Stimulated activated naive CD8-positive, alpha-beta T cell treated with anti-CD3 and anti-CD28 coated beads, Interleukin-15, Interleukin-2, amounts not matched to agents 100 ng/mL and 50 ng/mL, for 24 hours (primary cell): ENCODE measurements at regions not wholly inside any gene's neighbourhood (a gene's known extent, or its start where the extent isn't known, plus 50 kb on each side); places are given as distances from the start of the nearest gene placed in this dataset.
A peak's percentile ranks its signal among the peaks of the same experiment; 100 is the strongest.

ENCODE experiments used
- H3K27ac Mint-ChIP-seq: one replicate; pipeline ENCODE4 v1.8.0; 2021; ENCODE audit warnings: mild to moderate bottlenecking, mixed read lengths
- H3K27me3 Mint-ChIP-seq: one replicate; pipeline ENCODE4 v1.8.0; 2021; ENCODE audit warnings: mixed read lengths
- H3K36me3 Mint-ChIP-seq: one replicate; pipeline ENCODE4 v1.8.0; 2021; ENCODE audit warnings: low read depth, mixed read lengths
- H3K4me1 Mint-ChIP-seq: one replicate; pipeline ENCODE4 v1.8.0; 2021; ENCODE audit warnings: low read depth, mixed read lengths
- H3K4me3 Mint-ChIP-seq: one replicate; pipeline ENCODE4 v1.8.0; 2021; ENCODE audit warnings: mild to moderate bottlenecking, mixed read lengths
- H3K9me3 Mint-ChIP-seq: one replicate; pipeline ENCODE4 v1.8.0; 2021; ENCODE audit warnings: mixed read lengths

DNA sequence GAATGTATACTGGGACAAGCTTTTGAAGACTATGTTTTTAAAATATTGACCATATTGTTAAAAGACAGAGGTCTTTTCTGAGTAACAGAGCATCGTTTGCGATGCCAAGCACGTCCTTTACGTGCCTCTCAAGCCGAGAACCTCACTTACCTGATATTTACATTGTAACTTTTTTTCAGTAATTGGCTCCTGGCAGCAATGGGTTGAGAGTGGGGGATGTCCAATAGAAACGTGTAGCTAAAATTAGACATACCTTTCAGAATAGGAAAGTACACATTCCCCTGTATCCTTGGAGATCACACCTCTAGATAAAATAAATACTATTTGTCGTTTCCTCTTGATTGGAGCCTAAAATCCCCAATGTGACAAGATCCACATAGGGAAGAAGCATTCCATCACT, 222.2 kb upstream of the RGS6 start:
- H3K27me3 Mint-ChIP-seq = no peaks in the 10 kb centered on the region
- H3K36me3 Mint-ChIP-seq = peaks cover 48% of the 10 kb centered on the region
- peaks cover 14% of the 10 kb centered on the region for H3K4me1 Mint-ChIP-seq
- no peaks in the 10 kb centered on the region for H3K9me3 Mint-ChIP-seq
- H3K4me3 Mint-ChIP-seq = no peak overlapping the region
- H3K27ac Mint-ChIP-seq = no peak overlapping the region

DNA sequence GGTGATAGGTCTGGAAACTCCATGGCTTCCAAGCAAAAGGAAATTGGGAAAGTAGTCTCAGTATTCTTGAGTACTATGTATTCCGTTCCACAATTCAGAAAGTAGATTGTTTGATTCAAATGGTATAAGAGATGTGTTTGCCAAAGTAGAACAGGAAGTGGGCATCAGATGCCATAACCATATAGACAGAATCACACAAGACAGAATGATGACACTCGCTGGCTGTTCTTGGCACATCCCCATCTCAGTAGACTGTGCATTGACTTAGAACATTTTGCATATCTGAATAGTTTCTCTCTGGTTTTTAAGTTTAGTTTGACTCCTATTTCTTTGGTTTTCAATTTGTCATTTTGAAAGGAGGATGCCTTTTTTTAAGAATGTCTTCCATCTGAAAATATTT, 221.1 kb upstream of the RGS6 start:
- peak overlapping the region; percentile 77 for H3K27ac Mint-ChIP-seq
- peaks cover 14% of the 10 kb centered on the region for H3K4me1 Mint-ChIP-seq
- no peaks in the 10 kb centered on the region for H3K27me3 Mint-ChIP-seq
- peaks cover 49% of the 10 kb centered on the region for H3K36me3 Mint-ChIP-seq
- no peak overlapping the region for H3K4me3 Mint-ChIP-seq
- no peaks in the 10 kb centered on the region for H3K9me3 Mint-ChIP-seq

DNA sequence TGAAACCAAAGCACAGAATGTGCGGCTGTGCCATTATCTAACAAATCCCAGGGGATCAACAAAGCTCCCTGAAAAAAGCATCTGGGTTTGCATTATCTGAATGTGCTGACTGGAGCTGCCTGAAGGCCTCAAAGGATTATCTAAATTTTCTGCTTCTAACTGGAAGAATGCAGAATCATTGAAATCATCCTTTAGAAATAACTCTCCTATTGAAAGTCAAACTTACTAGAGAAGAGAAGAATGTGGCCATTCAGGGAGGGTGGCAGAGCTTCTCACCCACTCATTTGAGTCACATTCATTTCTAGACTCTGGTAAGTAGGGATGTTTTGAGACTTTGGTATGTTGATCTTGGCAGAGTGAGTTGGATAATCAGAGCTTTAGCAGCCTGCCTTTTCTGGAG, 220.6 kb upstream of the RGS6 start:
- Mint-ChIP-seq H3K9me3 (no peaks in the 10 kb centered on the region), H3K27ac (no peak overlapping the region), H3K4me1 (peaks cover 14% of the 10 kb centered on the region), H3K27me3 (no peaks in the 10 kb centered on the region), H3K36me3 (peaks cover 54% of the 10 kb centered on the region), H3K4me3 (no peak overlapping the region)

DNA sequence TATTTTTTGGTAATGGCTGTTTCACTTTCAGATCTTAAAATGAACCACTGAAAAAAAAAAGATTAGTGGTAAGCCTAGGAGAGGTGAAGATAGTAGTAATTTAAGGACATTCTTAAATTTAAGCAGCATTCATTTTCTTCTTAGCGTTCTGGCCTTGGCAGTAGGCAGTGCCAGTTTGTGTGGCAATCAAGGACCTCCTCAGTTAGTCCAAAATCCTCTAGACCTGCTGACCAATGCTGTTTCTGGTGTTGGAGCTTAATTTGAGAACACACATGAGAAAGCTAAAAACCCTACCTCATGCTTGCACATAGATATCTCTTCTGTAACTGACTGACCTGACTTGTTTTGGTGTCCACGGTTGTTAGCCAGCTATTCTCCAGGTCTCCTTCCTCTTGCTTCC, 219.8 kb upstream of the RGS6 start:
- no peaks in the 10 kb centered on the region for H3K9me3 Mint-ChIP-seq
- H3K27me3 Mint-ChIP-seq = no peaks in the 10 kb centered on the region
- no peak overlapping the region for H3K27ac Mint-ChIP-seq
- H3K4me3 Mint-ChIP-seq = no peak overlapping the region
- H3K36me3 Mint-ChIP-seq = peaks cover 62% of the 10 kb centered on the region
- H3K4me1 Mint-ChIP-seq = peaks cover 14% of the 10 kb centered on the region

DNA sequence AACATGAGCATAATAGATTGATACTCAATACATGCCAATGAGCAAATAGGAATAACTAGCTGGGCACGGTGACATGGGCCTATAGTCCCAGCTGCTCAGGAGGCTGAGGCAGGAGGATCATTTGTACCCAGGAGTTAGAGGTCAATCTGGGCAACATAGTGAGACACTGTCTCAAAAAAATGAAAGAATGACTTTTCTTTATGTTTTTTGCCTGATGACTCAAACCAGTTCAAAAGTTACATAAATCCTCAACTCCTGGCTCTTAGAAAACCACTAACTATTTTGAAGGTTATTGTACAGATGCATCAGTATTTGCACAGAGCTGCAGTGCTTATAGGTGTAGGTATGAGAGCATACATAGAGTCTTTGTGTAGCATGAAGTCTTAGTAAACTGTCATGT, 219.2 kb upstream of the RGS6 start:
- no peaks in the 10 kb centered on the region for H3K9me3 Mint-ChIP-seq
- peaks cover 14% of the 10 kb centered on the region for H3K4me1 Mint-ChIP-seq
- H3K27ac Mint-ChIP-seq = no peak overlapping the region
- no peak overlapping the region for H3K4me3 Mint-ChIP-seq
- H3K36me3 Mint-ChIP-seq = peaks cover 67% of the 10 kb centered on the region
- no peaks in the 10 kb centered on the region for H3K27me3 Mint-ChIP-seq

DNA sequence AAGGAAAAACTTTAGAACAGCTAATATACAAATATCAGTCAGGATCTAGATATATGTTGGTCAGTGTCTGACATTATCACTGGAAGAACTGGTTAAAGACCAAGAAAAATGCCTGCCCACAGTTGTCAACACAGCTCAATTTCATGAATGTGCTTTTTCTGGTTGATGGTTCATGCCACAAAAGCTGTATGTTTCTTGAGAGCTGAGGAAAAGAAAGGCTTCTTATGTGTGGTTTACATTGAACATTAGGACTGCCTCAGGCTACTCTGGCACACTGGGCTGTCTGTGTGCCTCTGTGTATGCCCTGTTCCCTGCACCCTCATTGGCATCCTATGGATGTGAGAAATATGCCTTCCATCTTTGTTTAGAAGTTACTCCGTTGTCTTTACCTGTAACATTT, 218.8 kb upstream of the RGS6 start:
- Mint-ChIP-seq H3K27ac (no peak overlapping the region), H3K4me1 (peaks cover 14% of the 10 kb centered on the region), H3K36me3 (peaks cover 70% of the 10 kb centered on the region), H3K4me3 (no peak overlapping the region), H3K27me3 (no peaks in the 10 kb centered on the region), H3K9me3 (no peaks in the 10 kb centered on the region)

DNA sequence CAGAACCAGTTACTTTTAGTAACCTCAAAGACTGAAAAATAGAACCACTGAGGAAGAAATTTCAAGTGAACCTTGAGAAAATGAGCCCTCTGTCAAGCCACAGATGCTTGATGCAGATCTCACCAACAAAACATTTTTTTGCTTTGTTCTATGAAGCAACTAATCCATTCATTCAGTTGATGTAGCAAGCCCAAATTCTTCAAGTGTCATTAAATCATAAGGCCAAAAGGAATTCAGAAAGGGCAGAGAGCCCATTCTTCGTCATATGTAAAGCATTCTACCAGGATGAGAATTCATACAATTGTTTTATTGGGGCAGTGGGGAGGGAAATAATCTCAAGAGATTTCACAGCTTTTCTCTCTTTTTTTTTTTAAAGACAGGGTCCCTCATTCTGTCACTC, 218.0 kb upstream of the RGS6 start:
- Mint-ChIP-seq H3K36me3 (peaks cover 67% of the 10 kb centered on the region), H3K27me3 (no peaks in the 10 kb centered on the region), H3K9me3 (no peaks in the 10 kb centered on the region), H3K4me3 (no peak overlapping the region), H3K27ac (no peak overlapping the region), H3K4me1 (peaks cover 14% of the 10 kb centered on the region)

DNA sequence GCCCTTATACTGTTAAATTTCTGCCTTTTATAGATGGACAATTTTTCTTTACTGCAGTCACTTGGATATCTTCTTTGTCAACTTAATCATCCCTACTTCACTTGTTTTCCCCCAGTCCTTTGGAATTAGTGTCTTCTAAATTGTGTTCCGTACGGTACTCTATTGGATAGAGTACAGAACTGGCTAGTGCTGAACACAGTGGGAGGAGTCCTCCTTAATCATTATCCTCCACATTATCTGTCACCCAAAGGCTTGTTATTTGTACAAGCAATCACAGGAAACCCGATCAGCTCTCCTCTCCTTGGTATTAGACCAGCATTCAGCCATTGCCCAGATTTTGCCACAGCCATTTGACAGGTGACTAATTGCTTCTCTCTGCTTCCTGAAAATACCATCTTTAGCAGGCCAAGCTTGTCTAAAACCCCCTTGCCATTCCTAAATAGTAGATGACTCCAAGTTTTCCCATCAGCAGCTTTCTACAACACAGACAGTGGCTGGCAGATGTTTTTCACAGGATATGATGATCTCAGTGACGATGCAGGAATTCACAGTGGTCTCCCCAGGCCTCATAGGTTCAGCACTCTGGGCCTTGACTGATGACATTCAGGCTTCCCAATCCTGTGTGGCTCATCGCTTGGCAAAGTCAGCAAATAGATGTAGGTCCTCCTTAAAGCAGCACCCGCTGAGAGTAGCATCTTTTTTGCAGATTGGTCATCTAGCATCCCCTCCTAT, 216.0 kb upstream of the RGS6 start:
- Mint-ChIP-seq H3K27me3 (no peaks in the 10 kb centered on the region), H3K36me3 (peaks cover 55% of the 10 kb centered on the region), H3K27ac (no peak overlapping the region), H3K4me1 (peaks cover 9% of the 10 kb centered on the region), H3K4me3 (no peak overlapping the region), H3K9me3 (no peaks in the 10 kb centered on the region)

DNA sequence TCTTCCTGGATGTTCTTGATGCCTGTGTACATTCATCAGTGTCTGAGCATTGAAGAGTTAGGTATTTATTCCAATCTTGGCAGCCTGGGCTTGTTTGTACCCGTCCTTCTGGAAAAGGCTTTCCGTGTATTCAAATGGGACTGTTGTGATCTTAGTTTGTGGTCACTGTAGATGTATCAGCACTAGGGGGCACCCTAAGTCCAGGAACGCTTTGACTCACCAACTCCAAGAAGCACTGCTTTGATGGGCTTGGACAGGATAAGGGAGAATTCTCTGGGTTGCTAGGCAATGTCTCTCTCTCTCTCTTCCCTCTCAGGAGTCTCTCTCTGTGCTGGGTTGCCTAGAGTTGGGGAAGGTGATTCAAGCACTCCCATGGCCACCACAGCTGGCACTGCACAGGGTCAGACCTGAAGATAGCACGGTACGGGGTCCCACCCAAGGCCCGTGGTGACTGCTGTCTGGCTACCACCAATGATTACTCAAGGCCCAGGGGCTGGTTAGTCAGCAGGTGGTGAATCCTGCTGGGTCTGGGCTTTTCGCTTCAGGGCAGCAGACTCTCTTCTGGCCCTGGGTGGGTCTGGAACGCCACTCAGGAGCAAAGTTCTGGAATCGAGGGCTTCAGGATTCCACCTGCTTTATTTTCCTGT, 211.1 kb upstream of the RGS6 start:
- Mint-ChIP-seq H3K9me3 (no peaks in the 10 kb centered on the region), H3K27ac (no peak overlapping the region), H3K4me1 (peaks cover 4% of the 10 kb centered on the region), H3K36me3 (peaks cover 57% of the 10 kb centered on the region), H3K4me3 (no peak overlapping the region), H3K27me3 (no peaks in the 10 kb centered on the region)

DNA sequence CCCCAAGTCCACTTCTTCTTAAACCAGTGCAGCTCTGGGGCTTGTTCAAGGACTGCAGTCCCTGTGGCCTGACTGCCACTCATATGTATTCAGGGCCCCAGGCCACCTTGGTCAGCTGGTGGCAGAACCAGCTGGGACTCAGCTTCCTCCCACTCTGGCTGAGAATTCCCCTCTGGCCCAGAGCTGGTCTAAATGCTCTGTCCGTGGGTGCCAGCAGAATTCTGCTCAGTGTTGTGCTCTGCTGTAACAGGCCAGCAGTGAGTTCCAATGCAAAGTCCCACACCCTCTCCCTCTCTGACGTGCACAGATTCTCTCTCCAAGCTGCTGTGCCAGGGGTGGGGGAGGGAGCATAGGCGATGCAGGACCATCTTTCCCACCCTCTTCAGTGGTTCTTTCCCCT, 210.4 kb upstream of the RGS6 start:
- Mint-ChIP-seq H3K36me3 (peaks cover 54% of the 10 kb centered on the region), H3K27me3 (no peaks in the 10 kb centered on the region), H3K4me1 (peaks cover 4% of the 10 kb centered on the region), H3K4me3 (no peak overlapping the region), H3K27ac (no peak overlapping the region), H3K9me3 (no peaks in the 10 kb centered on the region)

DNA sequence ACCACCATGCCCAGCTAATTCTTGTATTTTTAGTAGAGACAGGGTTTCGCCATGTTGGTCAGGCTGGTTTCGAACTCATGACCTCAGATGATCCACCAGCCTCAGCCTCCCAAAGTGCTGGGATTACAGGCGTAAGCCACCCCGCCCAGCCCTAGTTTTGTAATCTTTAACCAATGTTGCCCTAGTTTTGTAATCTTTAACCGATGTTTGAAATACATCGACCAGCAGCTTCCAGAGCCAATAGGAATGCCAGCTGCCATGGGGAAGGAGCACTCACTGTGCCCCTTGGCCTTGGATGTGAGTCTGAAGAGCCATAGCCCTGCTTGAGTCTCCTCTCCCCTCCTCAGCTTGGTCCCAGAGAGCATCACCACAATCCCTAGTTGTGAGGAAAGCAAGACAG, 209.3 kb upstream of the RGS6 start:
- Mint-ChIP-seq H3K27me3 (no peaks in the 10 kb centered on the region), H3K4me3 (no peak overlapping the region), H3K9me3 (no peaks in the 10 kb centered on the region), H3K36me3 (peaks cover 48% of the 10 kb centered on the region), H3K4me1 (peaks cover 4% of the 10 kb centered on the region), H3K27ac (no peak overlapping the region)

DNA sequence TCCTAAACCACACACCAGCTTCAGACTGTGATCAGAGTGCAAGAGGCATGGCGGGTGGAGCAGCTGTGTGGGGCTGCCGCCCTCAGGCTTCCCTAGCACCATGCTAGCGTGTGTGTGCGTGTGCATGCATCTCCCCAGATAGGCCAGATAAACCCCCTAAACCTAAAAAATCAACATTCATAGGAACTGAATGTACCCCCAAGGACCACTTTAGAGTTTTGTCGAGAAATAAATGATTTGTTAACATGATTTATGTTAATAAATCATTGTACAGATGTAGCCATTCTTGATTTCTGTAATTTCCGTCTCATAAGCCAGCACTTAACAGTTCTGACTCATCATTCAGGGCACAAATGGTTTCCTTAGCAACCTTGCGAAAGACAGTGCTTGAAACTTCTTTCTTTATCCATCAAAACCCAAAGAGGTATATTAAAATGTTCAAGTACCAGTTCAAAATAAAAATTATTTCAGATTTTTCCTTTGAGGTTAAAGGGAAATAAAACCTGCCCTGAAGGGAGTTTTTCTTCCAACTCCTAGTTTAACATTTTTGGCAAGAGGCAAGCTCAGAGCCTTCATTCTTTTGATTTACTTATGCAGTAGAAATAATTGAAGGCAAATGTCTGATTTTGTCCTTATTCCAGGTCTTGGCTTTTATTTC, 206.2 kb upstream of the RGS6 start:
- Mint-ChIP-seq H3K4me3 (no peak overlapping the region), H3K4me1 (peaks cover 4% of the 10 kb centered on the region), H3K27ac (no peak overlapping the region), H3K9me3 (no peaks in the 10 kb centered on the region), H3K36me3 (peaks cover 48% of the 10 kb centered on the region), H3K27me3 (no peaks in the 10 kb centered on the region)

DNA sequence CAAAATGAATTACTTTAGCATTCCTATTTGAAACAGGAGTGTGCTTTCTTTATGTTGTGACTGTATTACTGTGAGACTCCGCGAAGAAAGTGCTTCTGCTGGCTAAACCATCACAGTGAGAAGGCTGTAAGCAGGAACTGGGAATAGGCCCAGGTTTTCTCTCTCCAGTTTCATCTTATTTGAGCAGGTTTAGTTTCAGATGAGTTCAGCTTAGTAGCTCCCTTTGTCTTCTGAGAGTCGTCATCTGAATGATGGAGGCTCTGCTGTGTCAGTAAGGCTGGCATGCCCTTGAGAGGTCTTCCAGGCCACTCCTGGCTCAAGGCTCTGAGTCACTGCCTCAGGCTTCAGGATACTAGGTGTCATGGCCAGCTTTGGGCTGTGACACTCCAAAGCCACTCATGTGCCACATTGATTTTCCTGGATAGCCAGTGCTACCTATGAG, 205.6 kb upstream of the RGS6 start:
- no peaks in the 10 kb centered on the region for H3K27me3 Mint-ChIP-seq
- peaks cover 4% of the 10 kb centered on the region for H3K4me1 Mint-ChIP-seq
- H3K36me3 Mint-ChIP-seq = peaks cover 53% of the 10 kb centered on the region
- H3K4me3 Mint-ChIP-seq = no peak overlapping the region
- H3K9me3 Mint-ChIP-seq = no peaks in the 10 kb centered on the region
- no peak overlapping the region for H3K27ac Mint-ChIP-seq

DNA sequence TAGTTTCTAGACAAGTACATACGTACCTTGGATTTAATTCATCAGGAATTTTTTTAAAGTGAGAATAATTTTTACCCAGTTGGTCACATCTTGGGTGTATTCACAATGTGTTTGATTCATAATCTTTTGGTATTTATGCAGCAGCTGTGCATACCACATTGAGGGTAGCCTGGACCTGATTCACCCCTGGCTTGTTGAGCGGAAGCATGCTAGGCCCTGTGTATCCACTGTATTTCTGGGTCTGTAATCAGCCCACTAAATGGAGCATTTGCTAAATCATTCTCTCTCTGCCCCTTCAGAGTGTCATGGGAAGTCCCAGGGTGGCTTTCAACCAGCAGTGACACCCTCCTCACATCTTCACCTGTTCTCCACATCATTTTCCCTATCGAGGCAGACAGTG, 203.8 kb upstream of the RGS6 start:
- H3K9me3 Mint-ChIP-seq = no peaks in the 10 kb centered on the region
- no peak overlapping the region for H3K27ac Mint-ChIP-seq
- peaks cover 52% of the 10 kb centered on the region for H3K36me3 Mint-ChIP-seq
- no peak overlapping the region for H3K4me3 Mint-ChIP-seq
- no peaks in the 10 kb centered on the region for H3K27me3 Mint-ChIP-seq
- peaks cover 4% of the 10 kb centered on the region for H3K4me1 Mint-ChIP-seq

DNA sequence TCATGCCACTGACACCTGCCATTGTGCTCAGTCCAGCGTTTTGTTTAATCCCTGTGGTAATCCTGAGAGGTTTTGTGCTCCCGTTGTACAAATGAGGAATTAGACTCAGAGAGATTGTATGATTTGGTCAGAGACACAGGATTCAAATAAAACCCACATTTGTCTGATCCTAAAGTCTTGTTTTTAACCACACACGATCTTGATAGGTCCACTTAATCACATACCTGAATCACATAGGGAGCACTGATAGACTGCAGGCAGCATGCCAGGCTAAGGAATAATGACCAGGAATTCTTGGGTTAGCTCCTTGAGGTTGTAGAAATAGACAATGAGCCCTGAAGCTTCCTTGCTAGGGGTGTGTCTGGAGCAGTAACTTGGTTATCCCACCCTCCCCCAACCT, 202.6 kb upstream of the RGS6 start:
- Mint-ChIP-seq H3K9me3 (no peaks in the 10 kb centered on the region), H3K36me3 (peaks cover 58% of the 10 kb centered on the region), H3K4me3 (no peak overlapping the region), H3K4me1 (peaks cover 4% of the 10 kb centered on the region), H3K27me3 (no peaks in the 10 kb centered on the region), H3K27ac (no peak overlapping the region)
